ENCODE measurements at regions not wholly inside any gene's neighbourhood (a gene's known extent, or its start where the extent isn't known, plus 50 kb on each side); places are given as distances from the start of the nearest gene placed in this dataset.
"Not testable (repeated sequence)": the region's sequence is repeated elsewhere in the genome, so short reads cannot be mapped to it uniquely, and the experiment has no call there.

DNA sequence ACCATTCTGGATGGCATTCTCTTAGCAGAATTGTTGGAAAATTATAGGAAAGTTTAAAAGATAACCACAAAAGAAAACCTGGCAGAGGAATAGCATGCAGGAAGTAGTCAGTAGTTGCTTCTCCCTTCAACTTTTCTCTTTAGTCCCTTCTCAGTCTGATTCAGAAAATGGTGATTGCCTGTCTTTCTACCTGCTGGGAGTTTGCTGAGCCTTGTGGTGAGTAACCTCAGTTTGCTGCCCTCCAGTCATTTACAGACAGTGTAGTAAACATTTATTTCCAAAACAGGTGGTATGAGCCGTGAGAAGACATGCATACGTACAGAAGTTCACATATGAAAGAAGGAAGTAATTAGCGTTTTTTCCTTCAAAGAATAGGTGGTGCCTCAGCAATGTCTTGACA lies 224.7 kb upstream of the POU1F1 start:
- DNase-seq (ENCODE audit: low spot score) = no peak

DNA sequence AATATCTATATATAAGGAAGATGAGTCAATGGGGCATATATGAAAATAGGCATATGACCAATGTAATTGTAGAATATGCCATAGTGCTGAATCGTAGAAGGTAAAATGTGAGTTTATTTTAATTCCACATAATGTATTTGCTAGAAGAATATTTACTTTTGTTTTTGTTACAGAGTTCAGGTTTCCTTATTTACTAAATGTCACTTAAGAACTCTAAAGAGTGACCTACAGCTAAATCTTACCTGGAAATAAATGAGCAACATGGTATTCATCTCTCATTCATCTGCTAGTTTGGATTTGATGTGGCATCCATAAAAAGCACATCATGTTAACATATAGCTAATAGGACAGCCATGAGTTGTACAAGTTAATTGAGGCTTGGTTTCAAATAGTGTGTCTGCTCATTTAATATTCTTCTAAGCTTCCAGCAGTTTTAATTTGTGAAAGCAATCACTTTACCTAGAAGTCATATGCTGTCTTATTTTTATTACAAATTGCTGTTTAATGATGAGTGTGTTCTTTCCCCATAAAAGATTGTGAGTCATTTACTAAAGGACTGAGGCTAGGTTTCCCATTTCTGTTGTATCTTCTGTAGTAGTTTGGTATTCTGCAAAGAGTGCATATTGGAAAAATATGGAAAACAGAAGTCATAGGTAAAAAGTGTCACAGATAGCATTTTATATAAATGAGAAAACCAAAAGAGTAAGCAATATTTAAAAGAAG lies 222.1 kb upstream of the POU1F1 start:
- no peak for DNase-seq (ENCODE audit: low spot score)

DNA sequence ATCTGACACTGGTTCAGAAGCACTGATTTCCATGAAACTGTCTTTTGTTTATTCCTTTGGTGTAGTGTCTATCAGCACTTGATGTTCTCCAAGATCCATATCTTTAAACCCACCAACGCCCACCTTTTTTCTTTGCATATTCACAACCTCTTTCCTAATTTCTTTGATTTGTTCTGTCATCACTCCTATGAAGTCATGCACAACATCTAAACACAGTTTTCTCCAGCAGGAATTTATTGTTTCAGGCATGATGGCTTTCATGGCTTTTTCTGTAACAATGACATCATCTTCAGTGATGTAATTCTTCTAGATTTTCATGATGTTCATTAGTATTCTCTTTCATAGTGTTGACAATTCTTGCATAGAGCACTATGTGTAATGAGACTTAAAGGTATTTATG lies 219.6 kb upstream of the POU1F1 start:
- DNase-seq (ENCODE audit: low spot score) = no peak

DNA sequence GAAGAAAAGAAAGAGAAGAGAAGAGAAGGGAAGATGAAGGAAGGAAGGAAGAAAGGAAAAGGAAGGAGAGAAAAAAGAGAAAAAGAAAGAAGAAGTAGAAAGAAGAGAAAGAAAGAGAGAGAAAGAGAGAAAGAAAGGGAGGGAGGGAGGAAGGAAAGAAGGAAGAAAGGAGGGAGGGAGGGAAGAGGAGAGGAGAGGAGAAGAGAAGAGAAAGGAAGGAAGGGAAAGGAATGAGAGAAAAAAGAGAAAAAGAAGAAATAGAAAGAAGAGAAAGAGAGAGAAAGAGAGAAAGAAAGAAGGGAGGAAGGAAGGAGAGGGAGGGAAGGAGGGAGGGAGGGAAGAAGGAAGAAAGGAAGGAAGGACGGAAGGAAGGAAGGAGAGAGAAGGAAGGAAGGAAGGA lies 217.9 kb upstream of the POU1F1 start:
- DNase-seq (ENCODE audit: low spot score) = no peak

DNA sequence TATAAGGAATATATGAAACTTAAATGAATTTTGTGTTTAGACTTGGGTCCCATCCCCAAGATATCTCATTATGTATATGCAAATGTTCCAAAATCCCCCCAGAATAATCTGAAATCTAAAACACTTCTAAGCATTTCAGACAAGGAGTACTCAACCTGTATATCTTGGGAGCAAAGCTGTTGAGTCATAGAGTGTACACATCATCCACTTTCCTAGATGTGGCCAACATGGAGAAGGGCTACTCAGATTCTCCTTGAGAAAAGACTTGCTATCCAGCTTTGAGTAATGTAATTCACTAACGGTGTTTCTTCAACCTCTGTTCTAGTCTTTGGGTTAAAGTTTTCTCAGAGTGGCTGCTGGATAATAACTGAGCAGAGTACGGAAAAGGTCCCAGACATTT lies 215.5 kb upstream of the POU1F1 start:
- no peak for DNase-seq (ENCODE audit: low spot score)

DNA sequence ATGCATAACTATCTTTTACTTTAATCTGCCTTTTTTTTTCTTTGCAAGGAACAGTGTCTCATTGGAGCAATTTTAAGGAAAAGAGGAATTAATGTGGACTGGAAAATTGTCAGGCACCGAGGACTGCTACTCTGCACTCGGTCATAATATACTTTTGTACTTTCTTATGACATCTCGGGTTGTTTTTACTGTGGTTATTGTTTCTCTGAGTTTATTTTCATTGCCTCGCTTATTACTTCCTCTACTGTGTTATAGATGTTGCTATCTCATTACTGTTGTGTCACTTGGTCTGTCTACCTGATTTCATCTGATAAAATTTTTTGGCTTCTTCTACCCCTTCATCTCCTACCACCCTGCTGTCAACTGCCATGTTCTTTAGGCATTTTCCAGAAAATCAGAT lies 213.5 kb upstream of the POU1F1 start:
- no peak for DNase-seq (ENCODE audit: low spot score)

DNA sequence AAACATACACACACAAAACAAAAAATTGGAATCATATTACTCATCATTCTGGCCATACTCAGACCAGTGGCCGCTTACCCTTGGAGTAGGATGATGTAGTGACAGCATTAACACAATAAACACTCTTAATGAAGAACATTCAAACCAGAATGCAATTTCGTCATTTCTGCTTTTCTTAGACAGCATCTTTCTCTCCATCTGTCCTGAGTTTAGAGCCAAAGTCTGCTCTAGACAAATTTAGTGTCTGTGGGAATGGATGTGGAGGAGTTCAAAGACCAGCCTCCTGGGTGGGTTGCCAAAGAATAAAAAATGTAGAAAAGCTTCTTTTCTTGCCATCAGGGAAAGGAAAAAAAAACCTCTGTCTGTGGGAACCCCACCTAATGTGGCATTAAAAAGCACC lies 212.4 kb upstream of the POU1F1 start:
- no peak for DNase-seq (ENCODE audit: low spot score)

DNA sequence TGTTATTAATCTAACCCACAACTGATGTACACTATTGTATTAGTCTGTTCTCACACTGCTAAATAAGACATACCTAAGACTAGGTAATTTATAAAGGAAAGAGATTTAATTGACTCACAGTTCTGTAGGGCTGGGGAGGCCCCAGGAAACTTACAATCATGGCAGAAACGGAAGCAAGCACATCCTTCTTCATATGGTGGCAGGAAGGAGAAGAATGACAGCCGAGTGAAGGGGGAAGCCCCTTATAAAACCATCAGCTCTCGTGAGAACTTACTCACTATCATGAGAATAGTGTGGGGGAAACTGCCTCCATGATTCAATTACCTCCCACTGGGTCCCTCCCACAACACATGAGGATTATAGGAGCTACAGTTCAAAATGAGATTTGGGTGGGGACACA lies 210.3 kb upstream of the POU1F1 start:
- DNase-seq (ENCODE audit: low spot score) = not testable (repeated sequence)

DNA sequence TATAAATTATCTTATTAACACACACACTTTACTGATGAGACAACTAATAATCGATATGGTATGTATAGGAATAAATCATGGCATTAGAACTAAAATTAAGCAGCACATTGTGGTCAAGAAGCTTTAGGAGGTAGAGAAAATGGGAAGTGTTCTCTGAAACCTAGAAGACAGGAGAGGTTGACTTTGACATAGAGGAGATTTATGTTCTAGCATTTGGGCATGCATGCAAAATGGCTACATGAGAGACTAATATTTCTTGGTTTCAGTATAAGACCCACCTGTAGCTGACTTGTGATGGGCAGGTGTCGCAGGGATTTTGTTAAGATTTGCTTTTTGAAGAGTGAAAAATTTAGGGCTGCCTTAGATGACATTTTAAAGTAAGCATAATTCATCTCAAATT lies 209.7 kb upstream of the POU1F1 start:
- no peak for DNase-seq (ENCODE audit: low spot score)

DNA sequence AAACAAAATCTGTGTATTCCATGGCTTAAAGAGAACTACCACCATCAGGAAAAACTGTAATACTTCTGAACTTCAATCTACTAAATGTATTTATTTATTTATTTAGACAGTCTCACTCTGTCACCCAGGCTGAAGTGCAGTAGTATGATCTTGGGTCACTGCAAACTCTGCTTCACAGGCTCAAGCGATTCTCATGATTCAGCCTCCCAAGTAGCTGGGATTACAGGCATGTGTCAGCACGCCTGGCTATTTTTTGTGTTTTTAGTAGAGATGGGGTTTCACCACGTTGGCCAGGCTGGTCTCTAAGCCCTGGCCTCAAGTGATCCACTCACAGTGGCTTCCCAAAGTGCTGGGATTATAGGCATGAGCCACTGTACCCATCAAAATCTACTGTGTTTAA lies 202.3 kb upstream of the POU1F1 start:
- DNase-seq (ENCODE audit: low spot score) = no peak

DNA sequence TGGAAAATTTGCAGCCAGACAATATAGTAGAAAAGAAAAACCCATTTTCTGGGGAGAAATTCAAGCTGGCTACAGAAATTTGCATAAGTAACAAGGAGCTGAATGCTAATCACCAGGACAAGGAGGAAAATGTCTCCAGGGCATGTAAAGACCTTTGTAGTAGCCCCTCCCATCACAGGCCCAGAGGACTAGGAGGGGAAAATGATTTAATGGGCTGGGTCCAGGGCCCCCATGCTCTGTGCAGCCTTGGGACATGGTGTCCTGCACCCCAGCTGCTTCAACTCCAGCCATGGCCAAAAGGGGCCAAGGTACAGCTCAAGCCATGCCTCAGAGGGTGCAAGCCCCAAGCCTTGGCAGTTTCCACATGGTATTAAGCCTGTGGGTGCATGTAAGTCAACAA lies 197.6 kb upstream of the POU1F1 start:
- no peak for DNase-seq (ENCODE audit: low spot score)

DNA sequence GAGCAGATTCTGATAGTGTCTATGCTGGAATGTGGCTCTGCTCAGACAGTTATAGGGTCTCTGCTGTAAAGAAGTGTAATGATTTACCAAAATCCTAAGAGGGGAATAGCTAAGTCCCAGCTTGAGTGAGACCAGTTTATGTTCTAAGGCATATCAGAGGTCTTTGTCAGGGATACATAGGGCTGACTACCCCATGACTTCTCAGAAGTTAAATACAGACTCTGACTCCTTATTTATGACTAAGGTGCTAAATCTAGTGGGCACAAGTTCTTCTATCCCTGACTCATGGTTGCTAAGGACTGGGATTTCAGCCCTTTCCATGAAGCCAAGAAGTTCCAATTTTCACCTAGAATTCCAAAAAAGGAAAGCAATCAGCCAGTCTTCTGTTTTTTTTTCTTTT lies 192.6 kb upstream of the POU1F1 start:
- DNase-seq (ENCODE audit: low spot score) = no peak

DNA sequence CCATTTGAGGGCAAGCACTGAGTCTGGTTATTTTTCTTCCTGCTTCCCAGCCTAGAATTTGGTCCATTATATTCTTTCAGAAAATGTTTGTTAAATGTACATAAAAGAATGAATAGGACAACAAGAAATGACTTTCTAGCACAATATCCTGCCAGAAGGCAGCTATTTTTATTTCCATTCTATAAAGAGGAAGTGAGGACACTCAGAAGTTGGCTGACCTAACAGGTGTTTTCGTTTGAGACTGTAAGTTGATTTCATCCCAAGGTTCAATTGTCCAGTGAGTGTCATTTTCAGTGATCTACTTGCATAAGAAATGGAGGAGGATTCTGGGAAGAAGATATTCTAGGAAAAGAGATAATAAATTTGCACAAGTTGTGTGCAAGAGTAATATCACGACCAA lies 191.9 kb upstream of the POU1F1 start:
- DNase-seq (ENCODE audit: low spot score) = no peak

DNA sequence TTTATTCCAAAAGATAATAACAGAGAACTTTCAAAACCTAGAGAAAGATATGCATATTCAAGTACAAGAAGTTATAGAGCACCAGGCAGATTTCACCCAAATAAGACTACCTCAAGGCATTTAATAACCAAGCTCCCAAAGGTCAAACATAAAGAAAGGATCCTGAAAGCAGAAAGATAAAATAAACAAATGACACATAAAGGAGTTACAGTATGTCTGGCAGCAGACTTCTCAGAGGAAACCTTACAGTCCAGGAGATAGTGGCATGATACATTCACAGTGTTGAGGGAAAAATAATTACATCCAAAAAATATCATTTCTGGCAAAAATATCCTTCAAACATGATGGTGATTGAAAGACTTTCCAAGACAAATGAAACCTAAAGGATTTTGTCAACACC lies 185.8 kb upstream of the POU1F1 start:
- DNase-seq (ENCODE audit: low spot score) = no peak

DNA sequence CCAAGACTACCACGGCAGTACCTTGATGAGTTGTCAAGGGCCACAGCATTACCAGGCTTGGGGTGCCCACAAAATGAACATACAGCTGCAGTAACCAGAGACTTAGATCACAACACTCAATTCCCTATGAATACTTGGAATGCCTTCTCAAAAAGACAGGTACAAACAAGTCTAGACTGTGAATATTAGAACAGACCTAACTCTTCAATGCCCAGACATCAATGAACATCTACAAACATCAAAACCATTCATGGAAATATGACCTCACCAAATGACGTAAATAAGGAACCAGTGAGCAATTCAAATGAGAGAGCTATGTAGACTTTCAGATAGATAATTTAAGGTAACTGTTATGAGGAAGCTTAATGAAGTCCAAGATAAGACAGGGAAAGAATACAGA lies 185.1 kb upstream of the POU1F1 start:
- no peak for DNase-seq (ENCODE audit: low spot score)

DNA sequence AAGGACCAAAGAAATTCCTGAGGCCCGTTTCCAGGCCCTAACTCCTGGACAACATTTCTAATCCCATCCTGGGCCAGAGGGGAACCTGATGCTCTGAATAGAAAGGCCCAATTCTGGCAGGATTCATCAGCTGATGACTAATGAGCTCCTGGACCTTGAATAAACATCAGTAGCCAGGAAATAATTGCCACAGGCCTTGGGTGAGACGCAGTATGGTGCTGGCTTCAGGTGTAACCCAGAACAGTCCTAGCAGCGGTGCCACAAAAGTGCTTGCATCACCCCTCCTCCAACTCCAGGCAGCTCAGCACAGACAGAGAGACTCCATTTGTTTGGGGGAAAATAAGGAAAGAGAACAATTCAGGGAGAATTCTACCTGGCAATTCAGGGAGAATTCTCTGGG lies 184.7 kb upstream of the POU1F1 start:
- DNase-seq (ENCODE audit: low spot score) = no peak

DNA sequence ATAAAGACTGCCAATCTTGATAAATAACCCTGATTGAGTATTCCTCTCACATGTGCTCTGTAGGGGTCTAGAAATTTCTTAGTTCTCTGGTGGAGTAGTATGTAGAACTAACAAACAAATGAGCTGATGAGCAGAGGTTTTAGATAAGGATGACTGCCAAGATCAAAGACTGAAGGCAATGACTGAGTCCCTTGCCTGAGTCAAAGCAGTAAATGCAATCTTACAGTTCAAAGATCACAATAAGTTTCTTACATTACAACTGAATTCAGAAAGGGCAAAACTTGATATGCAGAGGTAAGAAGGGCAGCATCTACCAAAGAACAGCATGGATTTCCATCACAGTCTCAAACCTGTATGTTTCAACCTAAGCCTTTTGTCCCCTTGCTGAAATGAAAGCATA lies 172.2 kb upstream of the POU1F1 start:
- DNase-seq (ENCODE audit: low spot score) = no peak

DNA sequence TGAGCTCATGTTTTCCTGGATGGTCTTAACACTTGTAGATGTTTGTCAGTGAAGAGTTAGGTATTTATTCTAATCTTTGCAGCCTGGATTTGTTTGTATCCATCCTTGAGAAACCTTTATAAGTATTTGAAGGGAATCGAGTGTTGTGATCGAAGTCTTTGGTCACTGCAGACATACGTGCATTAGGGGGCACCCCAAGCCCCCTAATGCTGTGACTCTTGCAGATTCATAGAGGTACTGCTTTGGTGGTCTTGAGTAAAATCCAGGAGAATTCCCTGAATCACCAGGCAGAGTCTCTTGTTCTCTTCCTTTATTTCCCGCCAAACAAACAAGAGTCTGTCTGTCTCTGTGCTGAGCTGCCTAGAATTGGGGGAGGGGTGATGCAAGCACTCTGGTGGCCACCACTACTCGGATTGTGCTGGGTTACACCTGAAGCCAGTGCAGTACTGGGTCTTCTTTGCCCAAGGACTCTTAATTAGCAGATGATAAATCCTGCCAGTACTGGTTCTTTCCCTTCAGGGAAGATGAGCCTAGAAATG lies 170.5 kb upstream of the POU1F1 start:
- DNase-seq (ENCODE audit: low spot score) = no peak

DNA sequence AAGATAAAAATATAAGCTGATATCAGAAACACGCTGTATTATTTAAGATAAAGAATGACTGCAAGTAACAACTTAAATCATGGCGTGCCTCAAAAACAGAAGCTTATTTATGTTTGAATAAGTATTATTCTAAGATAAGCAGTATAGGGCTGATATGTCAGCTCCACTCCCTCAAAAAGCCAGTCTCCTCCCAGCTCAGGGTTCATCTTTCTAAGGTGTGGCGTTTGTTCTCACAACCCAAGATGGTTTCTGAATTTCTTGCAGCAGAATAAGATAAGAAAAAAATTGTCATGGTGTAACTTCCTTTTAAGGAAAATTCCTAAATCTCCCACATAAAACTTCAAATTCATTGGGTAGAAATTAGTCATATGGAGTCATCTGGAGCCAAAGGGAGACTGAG lies 166.1 kb upstream of the POU1F1 start:
- DNase-seq (ENCODE audit: low spot score) = no peak

DNA sequence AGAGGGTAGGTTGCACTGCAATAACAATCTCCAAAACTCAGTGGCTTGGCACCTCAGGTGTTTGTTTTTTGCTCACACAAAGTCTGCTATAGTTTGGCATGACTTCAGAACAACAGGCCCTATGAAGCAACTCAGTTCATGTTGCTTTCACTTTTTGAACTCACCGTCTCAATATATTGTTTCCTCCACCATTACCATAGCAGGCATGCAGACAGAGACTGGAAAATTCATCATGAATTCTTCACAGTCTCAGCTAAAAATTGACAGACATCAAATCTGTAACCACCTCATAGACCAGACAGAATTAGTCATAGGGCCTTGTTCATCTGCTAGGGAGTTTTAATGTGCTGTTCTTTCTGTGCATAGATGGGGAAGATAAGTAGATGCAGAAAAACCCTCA lies 161.4 kb upstream of the POU1F1 start:
- no peak for DNase-seq (ENCODE audit: low spot score)

DNA sequence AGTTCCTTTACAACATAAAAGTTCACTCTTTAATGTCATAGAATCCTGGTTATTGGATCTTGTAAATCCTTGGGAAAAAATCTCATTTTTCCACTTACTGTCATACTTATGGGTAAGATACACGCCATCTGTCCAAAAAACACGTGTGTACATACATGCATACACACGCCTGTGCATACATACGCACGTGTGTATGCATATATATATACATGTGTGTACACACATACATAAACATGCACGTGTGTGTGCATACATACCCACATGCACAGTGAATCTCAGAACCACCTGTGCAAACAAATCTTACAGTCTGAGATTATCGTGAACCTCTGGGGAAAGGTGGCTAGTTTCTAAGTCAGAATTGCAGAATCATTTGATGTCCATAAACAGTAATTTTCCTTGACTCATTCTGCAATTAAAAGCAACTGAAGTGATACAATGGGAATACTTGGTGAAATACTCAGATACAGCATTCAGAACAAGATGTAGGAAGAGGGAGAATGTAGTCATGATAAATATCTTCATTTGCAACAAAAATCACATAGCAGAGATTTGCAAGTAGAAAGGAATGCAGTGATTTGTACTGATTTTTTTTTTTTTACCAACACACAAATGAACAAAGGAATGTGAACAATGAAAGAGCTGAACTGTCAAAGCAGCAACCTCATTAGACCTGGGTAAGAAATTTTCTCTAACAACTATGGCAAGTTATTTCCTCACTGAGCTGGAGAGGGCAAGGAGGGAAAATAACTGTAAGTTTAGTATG lies 160.6 kb upstream of the POU1F1 start:
- no peak for DNase-seq (ENCODE audit: low spot score)

DNA sequence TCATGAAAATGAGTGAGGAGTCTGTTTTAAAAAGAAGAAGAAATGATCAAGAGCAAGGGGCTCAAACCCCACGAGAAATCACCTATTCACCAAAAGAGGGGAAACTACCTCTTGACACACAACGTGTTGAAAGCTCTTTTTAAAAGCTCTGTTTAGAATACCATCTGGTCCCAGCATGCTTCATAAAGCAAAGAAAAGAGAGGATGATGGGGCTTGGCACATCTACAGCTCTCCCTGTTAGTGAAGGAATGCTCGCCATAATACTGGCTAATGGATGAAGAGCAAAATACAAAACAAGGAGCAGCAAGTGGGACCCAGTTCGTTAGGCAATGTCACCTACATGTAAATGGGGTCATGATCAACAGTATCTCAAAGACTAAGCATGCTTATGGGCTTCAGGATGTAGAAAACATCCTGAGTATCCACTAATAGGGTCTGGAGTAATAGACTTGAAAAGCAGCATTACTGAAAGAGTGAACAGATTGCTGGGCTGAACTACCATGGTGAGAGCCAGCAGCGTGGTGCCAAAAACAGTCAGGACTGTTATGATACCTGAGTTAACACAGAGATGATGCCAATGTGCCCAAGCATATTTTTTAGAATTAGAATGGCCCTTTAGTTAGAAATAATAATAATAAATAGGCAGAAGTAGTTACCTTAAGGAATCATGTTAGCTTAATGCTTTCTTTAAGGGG lies 159.7 kb upstream of the POU1F1 start:
- DNase-seq (ENCODE audit: low spot score) = no peak
